ENCODE measurements at regions not wholly inside any gene's neighbourhood (a gene's known extent, or its start where the extent isn't known, plus 50 kb on each side); places are given as distances from the start of the nearest gene placed in this dataset.

GRCh38 chr6:21467091-21467490 is 126.5 kb upstream of the SOX4 start:
- no peak for TF ChIP-seq EZH2 (IDR thresholded peaks at IDR 0.05; ENCODE audit: borderline replicate concordance, insufficient read depth, low read depth, low read length, poor library complexity, severe bottlenecking)
- Mint-ChIP-seq H3K9me3 (ENCODE audit: insufficient read depth) (no peaks in the 10 kb centered on the region), H3K4me3 (no peak overlapping the region), H3K27me3 (no peaks in the 10 kb centered on the region), H3K27ac (no peak overlapping the region), H3K4me1 (no peaks in the 10 kb centered on the region)
- no peak for ATAC-seq (ENCODE audit: low read depth)
- peaks cover 0 to 6% (median 0%) of the 10 kb centered on the region in 3 donors for H3K9me3 ChIP-seq (ENCODE audit: control extremely low read depth in 1 of 3, control insufficient read depth in 2 of 3, insufficient read depth in 1 of 3, low read length in 2 of 3)
- 98% methylated on average over 6 of the region's 8 CpGs for WGBS (ENCODE audit: insufficient coverage)
- CTCF ChIA-PET: no interaction called here
- H3K79me2 ChIP-seq (ENCODE audit: control insufficient read depth, insufficient read depth, low read length): no peaks in the 10 kb centered on the region
- H3K4me1 ChIP-seq (ENCODE audit: control insufficient read depth in 2 of 2, insufficient read depth in 2 of 2, low read length in 2 of 2): no peaks in the 10 kb centered on the region
- H3K4me3 ChIP-seq (ENCODE audit: control extremely low read depth in 1 of 5, extremely low read depth in 1 of 5, insufficient read depth in 1 of 5, low read depth in 2 of 5, low read length in 4 of 5): no peak overlapping the region
- no peaks in the 10 kb centered on the region for H3K36me3 ChIP-seq (replicated peaks in 1 of 2; ENCODE audit: control extremely low read depth in 1 of 2, control insufficient read depth in 1 of 2, extremely low read depth in 1 of 2, insufficient read depth in 2 of 2, low read length in 1 of 2)
- H3K27me3 ChIP-seq (replicated peaks in 1 of 4; ENCODE audit: control extremely low read depth in 1 of 4, control insufficient read depth in 3 of 4, insufficient read depth in 4 of 4, low read length in 3 of 4): no peaks in the 10 kb centered on the region
- H3K27ac ChIP-seq (ENCODE audit: low read length in 2 of 2): no peak overlapping the region
- H4K20me1 ChIP-seq (ENCODE audit: control insufficient read depth, insufficient read depth, low read length, poor library complexity, severe bottlenecking): no peaks in the 10 kb centered on the region
- intact Hi-C loops (cut with micrococcal nuclease): no loop called here
- H3K4me2 ChIP-seq (replicated peaks; ENCODE audit: low read depth, low read length, poor library complexity, severe bottlenecking): no peak overlapping the region
- DNase-seq: no peak
- H2AFZ ChIP-seq (ENCODE audit: insufficient read depth, low read depth, low read length, poor library complexity, severe bottlenecking): no peak overlapping the region
- H3K9ac ChIP-seq (ENCODE audit: low read length): no peak overlapping the region
- POLR2A ChIA-PET: no interaction called here

DNA sequence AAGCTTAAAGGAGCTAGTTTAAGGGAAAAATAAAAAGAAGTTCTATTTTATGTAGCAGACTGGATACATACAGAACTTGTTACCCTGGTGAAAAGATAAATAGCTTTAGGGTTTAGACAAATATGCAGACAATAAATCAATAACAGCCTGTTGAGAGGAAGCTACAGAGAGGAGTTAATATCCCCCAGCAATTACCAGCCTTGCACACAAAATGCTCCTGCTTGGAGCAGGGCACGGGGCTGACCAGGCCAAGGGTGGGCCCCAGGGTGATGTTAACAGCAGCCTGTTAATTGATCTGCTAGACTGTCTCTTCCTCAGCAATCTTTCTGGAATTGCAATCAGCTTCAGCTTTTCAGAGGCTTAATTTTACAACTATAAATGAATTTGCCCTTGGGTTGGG is 125.1 kb upstream of the SOX4 start:
- H3K4me3 Mint-ChIP-seq: no peak overlapping the region
- CTCF ChIA-PET: no interaction called here

More for the DNA sequence above, 125.1 kb upstream of the SOX4 start:
- Mint-ChIP-seq H3K27me3 (no peaks in the 10 kb centered on the region), H3K9me3 (ENCODE audit: insufficient read depth) (no peaks in the 10 kb centered on the region), H3K4me1 (no peaks in the 10 kb centered on the region), H3K27ac (no peak overlapping the region)
- 100% methylated on average over 1 of the region's 1 CpG for WGBS (ENCODE audit: insufficient coverage)
- Histone ChIP-seq H3K27me3 (replicated peaks in 1 of 4; ENCODE audit: control extremely low read depth in 1 of 4, control insufficient read depth in 3 of 4, insufficient read depth in 4 of 4, low read length in 3 of 4) (no peaks in the 10 kb centered on the region), H3K4me1 (ENCODE audit: control insufficient read depth in 2 of 2, insufficient read depth in 2 of 2, low read length in 2 of 2) (no peaks in the 10 kb centered on the region), H3K9ac (ENCODE audit: low read length) (no peak overlapping the region), H2AFZ (ENCODE audit: insufficient read depth, low read depth, low read length, poor library complexity, severe bottlenecking) (no peak overlapping the region), H3K36me3 (replicated peaks in 1 of 2; ENCODE audit: control extremely low read depth in 1 of 2, control insufficient read depth in 1 of 2, extremely low read depth in 1 of 2, insufficient read depth in 2 of 2, low read length in 1 of 2) (no peaks in the 10 kb centered on the region), H3K79me2 (ENCODE audit: control insufficient read depth, insufficient read depth, low read length) (no peaks in the 10 kb centered on the region), H4K20me1 (ENCODE audit: control insufficient read depth, insufficient read depth, low read length, poor library complexity, severe bottlenecking) (no peaks in the 10 kb centered on the region), H3K9me3 (ENCODE audit: control extremely low read depth in 1 of 3, control insufficient read depth in 2 of 3, insufficient read depth in 1 of 3, low read length in 2 of 3) (peaks cover 0 to 6% (median 0%) of the 10 kb centered on the region in 3 donors), H3K27ac (ENCODE audit: low read length in 2 of 2) (no peak overlapping the region), H3K4me3 (ENCODE audit: control extremely low read depth in 1 of 5, extremely low read depth in 1 of 5, insufficient read depth in 1 of 5, low read depth in 2 of 5, low read length in 4 of 5) (no peak overlapping the region), H3K4me2 (replicated peaks; ENCODE audit: low read depth, low read length, poor library complexity, severe bottlenecking) (no peak overlapping the region)
- no peak for TF ChIP-seq CTCF (IDR thresholded peaks at IDR 0.05)
- TF ChIP-seq EZH2 (IDR thresholded peaks at IDR 0.05; ENCODE audit: borderline replicate concordance, insufficient read depth, low read depth, low read length, poor library complexity, severe bottlenecking): no peak
- DNase-seq (no peak), ATAC-seq (ENCODE audit: low read depth) (no peak)
- POLR2A ChIA-PET: no interaction called here
- intact Hi-C loops (cut with micrococcal nuclease): no loop called here

Data from B cell (primary cell).